Dedifferentiated amniotic fluid mesenchymal stem cell (primary cell): ENCODE measurements at regions not wholly inside any gene's neighbourhood (a gene's known extent, or its start where the extent isn't known, plus 50 kb on each side); places are given as distances from the start of the nearest gene placed in this dataset.
"Not testable (repeated sequence)": the region's sequence is repeated elsewhere in the genome, so short reads cannot be mapped to it uniquely, and the experiment has no call there.

Experiments used
- DNase-seq: peaks from one replicate; pipeline ENCODE4 v3.0.0-alpha.2; 2016; ENCODE audit errors: extremely low spot score

DNA sequence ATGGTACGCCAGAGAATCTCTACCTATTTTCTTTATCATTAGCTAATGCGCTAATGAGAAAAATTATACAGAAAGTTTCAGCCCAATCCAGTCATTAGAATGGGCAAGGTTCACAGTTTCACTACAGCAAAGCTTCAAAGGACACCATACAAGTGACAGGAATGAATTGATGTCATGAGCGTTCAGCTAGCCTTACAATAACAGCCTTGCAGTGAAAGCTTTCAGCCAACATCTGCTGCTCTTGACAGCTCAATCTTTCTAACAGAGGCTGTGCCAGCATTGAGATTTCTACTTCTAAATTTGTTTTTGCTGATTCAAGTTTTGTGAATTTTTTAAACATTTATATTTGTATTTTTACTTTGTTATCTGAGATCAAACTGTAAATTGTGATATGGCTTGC is 302.4 kb upstream of the FAM174A start:
- no peak for DNase-seq

DNA sequence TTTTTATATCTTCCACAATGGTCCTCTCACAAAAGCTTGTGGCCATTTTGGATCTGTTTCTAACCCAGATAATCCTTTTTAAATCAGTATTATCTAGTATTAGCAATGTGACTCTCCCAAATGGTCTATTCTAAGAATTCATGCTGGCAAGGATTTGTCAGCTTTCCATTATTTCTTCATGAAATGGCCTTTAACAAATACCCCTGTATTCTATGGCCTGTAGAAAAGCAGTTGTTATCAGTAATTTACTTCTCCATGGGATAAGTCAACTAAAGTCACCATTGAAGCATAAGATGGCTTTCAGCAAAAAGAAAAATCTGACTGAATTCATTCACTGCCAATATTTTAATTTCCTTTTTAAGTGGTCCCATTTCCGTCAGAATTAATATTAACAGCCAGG is 346.4 kb upstream of the FAM174A start:
- no peak for DNase-seq

GRCh38 chr5:100188339-100188738 is 346.8 kb upstream of the FAM174A start:
- DNase-seq, result no peak

DNA sequence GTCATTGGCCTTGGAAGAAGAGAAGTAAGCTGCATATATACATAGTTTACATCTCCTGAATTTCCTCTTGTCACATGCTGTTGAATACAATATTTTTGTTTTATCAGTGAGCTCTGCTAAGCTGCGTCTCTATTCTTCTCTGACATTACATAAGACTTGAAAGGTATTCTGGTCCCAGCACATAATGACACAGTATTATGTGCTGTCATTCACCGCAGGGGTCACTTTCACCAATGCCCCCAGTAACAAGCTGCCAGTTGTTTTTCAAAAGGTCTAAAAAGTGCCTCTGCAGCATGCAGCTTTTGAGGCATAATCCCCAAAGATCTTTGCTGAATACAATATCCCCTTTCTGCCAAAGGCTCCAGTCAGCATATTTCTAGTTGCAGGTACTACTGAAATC is 349.0 kb upstream of the FAM174A start:
- DNase-seq, result no peak

DNA sequence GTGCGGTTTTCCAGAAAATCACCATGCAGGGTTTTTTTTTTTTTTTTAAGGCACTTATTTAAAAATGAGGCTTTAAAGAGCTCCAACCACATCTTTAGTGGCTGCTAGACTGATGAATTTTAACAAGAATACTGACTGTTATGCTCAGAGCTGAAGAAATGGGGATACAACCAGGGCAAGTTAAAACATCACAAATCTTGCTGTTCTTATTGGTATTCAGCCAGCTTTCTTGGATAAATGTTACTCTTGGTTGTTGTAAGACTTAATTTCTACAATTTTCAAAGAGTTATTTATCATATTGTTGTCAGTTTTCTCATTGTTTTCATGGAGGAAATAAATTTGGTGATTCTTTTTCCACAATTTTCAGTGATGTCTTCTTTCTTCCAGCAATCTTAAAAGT is 352.8 kb upstream of the FAM174A start:
- no peak for DNase-seq

GRCh38 chr5:100175346-100175745 is 359.8 kb upstream of the FAM174A start:
- no peak for DNase-seq

DNA sequence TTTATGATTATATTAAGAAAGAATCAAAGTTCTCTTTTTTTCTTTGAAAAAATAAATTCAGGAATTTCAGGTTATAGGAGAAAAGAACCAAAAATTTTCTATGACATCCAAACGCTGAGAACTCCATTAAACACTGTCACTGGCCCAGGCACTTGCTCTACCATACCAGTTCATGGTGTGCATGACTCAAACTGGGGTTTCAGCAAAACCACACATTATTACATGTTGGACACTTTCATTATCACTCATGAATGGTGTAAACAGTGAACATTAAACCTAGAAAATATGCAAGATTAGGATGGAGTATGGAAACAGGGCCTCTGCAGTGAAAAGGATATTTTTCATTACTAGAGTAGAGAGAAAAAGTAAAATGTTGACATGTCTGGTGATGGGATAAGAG is 369.9 kb upstream of the FAM174A start:
- no peak for DNase-seq

- no peak for DNase-seq
Observed at GRCh38 chr5:100161868-100162267, 373.3 kb upstream of the FAM174A start.

- no peak for DNase-seq
Observed at GRCh38 chr5:100157066-100157465, 378.1 kb upstream of the FAM174A start.

GRCh38 chr5:100148239-100148638 is 386.9 kb upstream of the FAM174A start:
- no peak for DNase-seq

DNA sequence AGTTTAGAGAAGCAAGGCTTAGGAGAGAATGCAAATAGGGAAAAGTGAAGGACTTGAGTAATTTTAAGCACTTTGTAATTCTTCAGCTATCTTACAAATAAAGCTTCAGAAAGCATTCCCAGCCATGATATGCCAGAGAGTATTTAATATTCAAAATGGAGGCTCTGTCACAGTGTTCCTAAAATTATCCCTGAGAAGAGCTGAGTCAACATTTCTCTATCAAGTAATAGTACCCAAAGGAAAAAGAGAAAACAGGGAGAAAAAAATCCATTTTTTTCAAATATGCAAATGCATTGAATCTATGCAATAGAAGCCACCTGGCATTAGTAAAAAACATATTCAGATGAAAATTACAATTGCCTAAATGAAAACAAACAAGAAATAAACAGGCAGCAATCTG is 392.6 kb upstream of the FAM174A start:
- DNase-seq, result no peak

GRCh38 chr5:100131161-100131560 is 404.0 kb upstream of the FAM174A start:
- no peak for DNase-seq

DNA sequence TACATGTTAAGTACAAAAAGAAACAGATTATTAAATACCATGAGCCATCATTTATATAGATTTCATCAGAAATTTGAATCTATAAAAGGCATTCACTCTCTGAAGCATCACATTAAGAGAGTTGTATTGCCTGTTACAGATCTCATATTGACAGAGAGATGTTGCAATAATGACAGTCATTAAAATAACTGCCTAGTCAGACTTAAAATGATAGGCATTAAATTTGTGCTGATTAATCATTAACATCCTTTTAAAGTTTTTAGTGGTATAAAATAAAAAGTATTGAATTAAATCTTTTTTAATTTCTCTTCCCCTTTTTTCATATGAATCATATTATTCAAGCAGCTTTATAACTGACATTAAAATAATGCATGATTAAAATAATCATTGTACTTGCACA is 404.9 kb upstream of the FAM174A start:
- DNase-seq, result no peak

GRCh38 chr5:100119903-100120302 is 415.3 kb upstream of the FAM174A start:
- no peak for DNase-seq

- DNase-seq, result no peak
Observed at GRCh38 chr5:100110497-100110896, 424.7 kb upstream of the FAM174A start.

DNA sequence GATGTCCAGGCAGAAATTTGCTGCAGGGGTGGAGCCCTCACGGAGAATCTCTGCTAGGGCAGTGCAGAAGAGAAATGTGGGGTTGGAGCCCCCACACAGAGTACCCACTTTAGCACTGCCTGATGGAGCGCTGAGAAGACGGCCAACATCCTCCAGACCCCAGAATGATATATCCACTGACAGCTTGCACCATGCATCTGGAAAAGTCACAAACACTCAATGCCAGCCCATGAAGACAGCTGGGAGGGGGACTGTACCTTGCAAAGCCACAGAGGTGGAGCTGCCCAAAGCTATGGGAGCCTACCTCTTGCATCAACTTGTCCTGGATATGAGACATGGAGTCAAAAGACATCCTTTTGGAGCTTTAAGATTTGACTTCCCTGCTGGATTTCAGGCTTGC is 426.3 kb upstream of the FAM174A start:
- DNase-seq, result no peak

DNA sequence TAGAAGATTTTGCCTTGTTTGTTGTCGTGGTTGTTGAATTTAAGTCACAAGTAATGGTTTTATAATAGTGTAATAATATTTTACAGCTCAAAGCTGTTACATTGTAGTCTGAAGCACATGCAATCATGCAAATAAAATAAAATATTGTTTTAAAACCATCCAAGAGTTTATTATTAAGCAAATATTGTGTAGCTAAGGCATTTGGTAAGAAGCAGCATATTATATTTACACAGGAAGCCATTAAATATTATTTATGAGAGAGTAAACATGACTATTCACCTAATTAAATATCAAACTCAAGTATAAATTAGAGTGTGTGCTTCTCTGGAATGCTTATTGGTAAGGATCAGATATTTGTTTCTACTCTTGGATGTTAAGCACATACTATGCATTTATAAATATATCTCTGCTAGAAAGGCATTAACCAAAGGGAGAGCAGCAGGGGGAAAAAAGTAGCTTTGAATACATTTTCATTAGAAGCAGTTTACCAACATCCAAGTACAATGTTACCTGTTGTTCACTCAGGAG is 431.5 kb upstream of the FAM174A start:
- not testable (repeated sequence) for DNase-seq

GRCh38 chr5:100101466-100101865 is 433.7 kb upstream of the FAM174A start:
- not testable (repeated sequence) for DNase-seq

DNA sequence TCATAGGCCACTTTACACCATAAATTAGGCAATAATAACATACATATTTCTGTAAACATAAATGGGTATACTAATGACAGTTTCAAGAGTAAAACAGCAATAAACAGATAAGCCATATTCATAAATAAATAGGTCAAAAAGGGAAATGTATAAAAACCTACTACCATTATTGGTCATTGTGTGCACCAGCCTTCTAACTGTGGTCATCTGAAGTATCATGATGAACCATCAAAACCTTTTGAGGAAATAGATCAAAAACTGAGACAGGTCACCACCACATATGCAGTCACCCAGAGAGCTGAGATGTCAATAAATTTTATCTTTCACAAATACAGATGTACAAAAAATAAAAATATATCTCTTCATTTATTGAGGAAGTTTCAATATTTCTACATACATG is 438.8 kb upstream of the FAM174A start:
- not testable (repeated sequence) for DNase-seq

GRCh38 chr5:100080703-100081102 is 454.5 kb upstream of the FAM174A start:
- not testable (repeated sequence) for DNase-seq

DNA sequence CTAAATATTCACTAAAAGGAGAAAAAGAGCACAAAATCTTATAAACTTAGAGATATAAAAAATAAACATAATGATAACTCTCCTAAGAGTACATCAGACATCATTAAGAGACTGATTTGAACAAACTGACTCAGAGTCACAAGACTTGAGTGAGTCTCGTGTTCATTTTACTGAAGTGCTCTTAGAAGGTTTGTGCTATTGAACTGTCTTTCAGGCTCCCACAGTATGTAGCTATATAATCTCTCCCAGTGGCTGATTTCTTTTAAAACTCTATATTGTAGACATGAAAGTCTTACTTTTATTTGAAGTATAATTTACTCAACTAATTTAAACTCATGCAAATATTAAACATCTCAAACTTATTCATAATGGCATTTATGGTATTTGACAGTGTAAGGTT is 456.0 kb upstream of the FAM174A start:
- DNase-seq, result not testable (repeated sequence)

DNA sequence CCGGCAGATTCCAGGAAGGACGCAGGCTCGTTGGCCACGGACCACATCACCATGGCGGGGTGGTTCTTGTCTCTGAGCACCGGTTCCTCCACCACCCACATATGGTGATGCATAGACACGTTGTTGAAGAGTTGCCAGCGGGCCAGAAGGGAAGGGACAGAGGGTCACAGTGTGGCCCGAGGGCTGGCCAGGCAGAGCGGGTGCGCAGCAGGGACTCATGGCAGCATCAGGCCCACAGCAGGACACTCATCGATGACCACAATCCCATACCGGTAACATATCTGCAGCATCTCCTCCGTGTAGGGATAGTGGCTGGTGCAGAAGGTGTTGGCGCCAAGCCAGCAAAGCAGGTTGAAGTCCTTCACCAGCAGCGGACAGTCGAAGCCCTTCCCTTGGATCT is 469.2 kb upstream of the FAM174A start:
- not testable (repeated sequence) for DNase-seq

GRCh38 chr5:100043475-100043874 is 491.7 kb upstream of the FAM174A start:
- DNase-seq, result no peak

GRCh38 chr5:100026606-100027005 is 508.6 kb upstream of the FAM174A start:
- DNase-seq, result no peak

GRCh38 chr5:100023536-100023935 is 511.6 kb upstream of the FAM174A start:
- no peak for DNase-seq
